ENCODE measurements at regions not wholly inside any gene's neighbourhood (a gene's known extent, or its start where the extent isn't known, plus 50 kb on each side); places are given as distances from the start of the nearest gene placed in this dataset.
A peak's percentile ranks its signal among the peaks of the same experiment; 100 is the strongest.

DNA sequence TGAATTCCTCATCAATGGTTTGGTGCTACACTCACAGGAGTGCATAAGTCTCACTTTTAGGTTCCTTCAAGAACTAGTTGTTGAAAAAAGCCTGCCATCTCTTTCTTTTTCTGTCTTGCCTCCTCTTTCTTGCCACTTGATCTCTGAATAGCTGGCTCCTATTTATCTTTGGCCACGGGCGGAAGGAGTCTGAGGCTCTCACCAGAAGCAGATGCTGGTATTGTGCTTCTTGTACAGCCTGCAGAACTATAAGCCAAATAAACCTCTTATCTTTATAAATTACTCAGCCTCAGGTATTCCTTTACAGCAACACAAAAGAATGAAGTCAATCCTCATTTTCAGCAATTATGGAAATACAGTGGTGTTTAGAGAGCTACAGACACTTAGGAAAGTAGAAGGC is 247.1 kb upstream of the PRR16 start:
- no peak for DNase-seq (ENCODE audit: low read depth)
- TF ChIP-seq, protein P1, sequence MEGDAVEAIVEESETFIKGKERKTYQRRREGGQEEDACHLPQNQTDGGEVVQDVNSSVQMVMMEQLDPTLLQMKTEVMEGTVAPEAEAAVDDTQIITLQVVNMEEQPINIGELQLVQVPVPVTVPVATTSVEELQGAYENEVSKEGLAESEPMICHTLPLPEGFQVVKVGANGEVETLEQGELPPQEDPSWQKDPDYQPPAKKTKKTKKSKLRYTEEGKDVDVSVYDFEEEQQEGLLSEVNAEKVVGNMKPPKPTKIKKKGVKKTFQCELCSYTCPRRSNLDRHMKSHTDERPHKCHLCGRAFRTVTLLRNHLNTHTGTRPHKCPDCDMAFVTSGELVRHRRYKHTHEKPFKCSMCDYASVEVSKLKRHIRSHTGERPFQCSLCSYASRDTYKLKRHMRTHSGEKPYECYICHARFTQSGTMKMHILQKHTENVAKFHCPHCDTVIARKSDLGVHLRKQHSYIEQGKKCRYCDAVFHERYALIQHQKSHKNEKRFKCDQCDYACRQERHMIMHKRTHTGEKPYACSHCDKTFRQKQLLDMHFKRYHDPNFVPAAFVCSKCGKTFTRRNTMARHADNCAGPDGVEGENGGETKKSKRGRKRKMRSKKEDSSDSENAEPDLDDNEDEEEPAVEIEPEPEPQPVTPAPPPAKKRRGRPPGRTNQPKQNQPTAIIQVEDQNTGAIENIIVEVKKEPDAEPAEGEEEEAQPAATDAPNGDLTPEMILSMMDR (IDR thresholded peaks at IDR 0.05; ENCODE audit: low read depth, low read length): no peak
- TF ChIP-seq, protein P2, sequence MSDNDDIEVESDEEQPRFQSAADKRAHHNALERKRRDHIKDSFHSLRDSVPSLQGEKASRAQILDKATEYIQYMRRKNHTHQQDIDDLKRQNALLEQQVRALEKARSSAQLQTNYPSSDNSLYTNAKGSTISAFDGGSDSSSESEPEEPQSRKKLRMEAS (IDR thresholded peaks at IDR 0.05; ENCODE audit: low read depth, low read length): no peak
- TF ChIP-seq MYC (IDR thresholded peaks at IDR 0.05; ENCODE audit: low read depth, low read length) (no peak), POLR2A (IDR thresholded peaks at IDR 0.05; ENCODE audit: extremely low read depth, insufficient read length) (no peak)
- H3K4me3 ChIP-seq (ENCODE audit: low read depth, low read length): no peak overlapping the region

DNA sequence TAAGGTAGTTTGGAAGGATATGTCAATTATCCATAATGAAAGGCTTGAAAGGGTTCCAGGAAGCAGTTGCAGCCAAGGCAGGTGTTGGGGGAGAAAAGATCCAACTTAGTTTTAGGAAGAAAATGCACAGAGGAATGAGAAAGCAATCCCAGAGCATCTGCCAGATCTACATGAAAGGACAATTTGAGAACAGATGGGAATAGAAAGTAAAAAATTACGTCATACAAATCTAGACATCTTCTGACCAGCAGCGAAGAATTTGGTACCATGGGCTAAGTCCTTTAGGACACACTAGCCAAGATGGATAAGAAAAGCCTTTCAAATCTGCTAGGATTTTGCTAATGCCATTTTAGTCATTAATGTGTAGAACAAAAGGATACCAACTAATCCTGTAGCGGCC is 244.1 kb upstream of the PRR16 start:
- H3K4me3 ChIP-seq (ENCODE audit: low read depth, low read length): no peak overlapping the region
- no peak for DNase-seq (ENCODE audit: low read depth)
- TF ChIP-seq, protein P1 (IDR thresholded peaks at IDR 0.05; ENCODE audit: low read depth, low read length): no peak
- TF ChIP-seq, protein P2 (IDR thresholded peaks at IDR 0.05; ENCODE audit: low read depth, low read length): no peak
- TF ChIP-seq POLR2A (IDR thresholded peaks at IDR 0.05; ENCODE audit: extremely low read depth, insufficient read length) (no peak), MYC (IDR thresholded peaks at IDR 0.05; ENCODE audit: low read depth, low read length) (no peak)

DNA sequence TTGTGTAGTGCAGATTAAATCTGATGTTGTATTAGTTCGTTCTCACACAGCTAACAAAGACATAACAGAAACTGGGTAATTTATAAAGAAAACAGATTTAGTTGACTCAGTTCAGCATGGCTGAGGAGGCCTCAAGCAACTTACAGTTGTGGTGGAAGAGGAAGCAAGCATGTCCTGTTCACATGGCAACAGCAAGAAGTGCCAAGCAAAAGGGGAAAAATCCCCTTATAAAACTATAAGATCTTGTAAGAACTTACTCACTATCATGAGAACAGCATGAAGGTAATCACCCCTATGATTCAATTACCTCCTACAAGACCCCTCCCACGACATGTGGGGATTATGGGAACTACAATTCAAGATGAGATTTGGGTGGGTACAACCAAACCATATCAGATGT is 238.6 kb upstream of the PRR16 start:
- DNase-seq (ENCODE audit: low read depth): no peak

DNA sequence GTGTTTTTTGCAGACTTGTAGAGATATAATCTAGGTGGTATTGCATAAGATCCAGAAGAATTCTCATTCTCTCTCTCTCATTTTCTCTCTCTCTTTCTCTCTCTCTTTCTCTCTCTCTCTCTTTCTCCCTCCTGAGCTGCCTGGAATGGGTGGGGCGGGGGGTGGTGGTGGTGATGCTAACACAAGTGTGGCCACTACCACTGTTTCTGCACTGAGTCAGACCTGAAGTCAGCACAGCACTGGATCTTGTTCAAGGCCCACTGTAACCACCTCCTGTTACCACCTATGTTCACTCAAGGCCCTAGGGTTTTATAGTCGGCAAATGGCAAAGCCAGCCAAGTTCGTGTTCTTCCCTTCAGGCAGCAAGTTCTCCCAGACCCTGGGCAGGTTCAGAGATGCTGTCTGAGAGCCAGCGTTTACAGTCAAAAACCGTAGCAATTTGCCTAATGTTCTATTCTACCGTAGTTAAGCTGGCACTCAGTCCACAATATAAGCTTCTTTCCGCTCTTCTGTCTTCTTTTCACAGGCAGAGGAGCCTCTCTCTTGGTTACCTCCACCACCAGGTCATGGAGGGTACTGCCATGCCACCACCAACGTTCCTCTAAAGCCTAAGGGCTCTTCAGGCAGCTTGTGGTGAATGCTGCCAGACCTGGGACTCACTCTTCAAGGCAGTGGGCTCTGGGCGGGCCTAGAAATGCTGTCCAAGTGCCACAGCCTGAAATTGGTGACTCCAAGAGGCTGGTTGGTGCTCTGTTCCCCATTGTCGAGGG is 235.7 kb upstream of the PRR16 start:
- peak; percentile 4 for DNase-seq (ENCODE audit: low read depth)
- TF ChIP-seq POLR2A (IDR thresholded peaks at IDR 0.05; ENCODE audit: extremely low read depth, insufficient read length) (no peak), MYC (IDR thresholded peaks at IDR 0.05; ENCODE audit: low read depth, low read length) (no peak)
- TF ChIP-seq, protein P1 (IDR thresholded peaks at IDR 0.05; ENCODE audit: low read depth, low read length): no peak
- TF ChIP-seq, protein P2 (IDR thresholded peaks at IDR 0.05; ENCODE audit: low read depth, low read length): no peak
- no peak overlapping the region for H3K4me3 ChIP-seq (ENCODE audit: low read depth, low read length)

More for the DNA sequence above, 238.6 kb upstream of the PRR16 start:
- TF ChIP-seq MYC (IDR thresholded peaks at IDR 0.05; ENCODE audit: low read depth, low read length) (no peak), POLR2A (IDR thresholded peaks at IDR 0.05; ENCODE audit: extremely low read depth, insufficient read length) (no peak)
- TF ChIP-seq, protein P2 (IDR thresholded peaks at IDR 0.05; ENCODE audit: low read depth, low read length): no peak
- TF ChIP-seq, protein P1 (IDR thresholded peaks at IDR 0.05; ENCODE audit: low read depth, low read length): no peak
- H3K4me3 ChIP-seq (ENCODE audit: low read depth, low read length): no peak overlapping the region

DNA sequence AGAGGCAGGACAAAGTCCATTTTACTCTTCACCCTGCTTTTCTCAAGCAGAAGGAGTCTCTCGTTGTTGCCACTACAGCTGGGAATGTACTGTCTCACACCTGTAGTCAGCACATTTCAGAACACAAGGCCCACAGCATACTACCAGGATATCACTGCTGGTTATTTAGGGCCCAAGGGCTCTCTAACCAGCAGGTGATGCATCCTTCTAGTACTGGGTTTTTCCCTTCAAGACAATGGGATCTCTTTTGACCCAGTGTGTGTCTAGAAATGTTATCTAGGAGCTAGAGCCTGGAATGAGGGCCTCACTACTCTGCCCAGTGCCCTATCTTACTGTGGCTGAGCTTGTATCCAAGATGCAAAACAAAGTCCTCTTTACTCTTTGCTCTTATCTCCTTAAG is 235.1 kb upstream of the PRR16 start:
- TF ChIP-seq POLR2A (IDR thresholded peaks at IDR 0.05; ENCODE audit: extremely low read depth, insufficient read length) (no peak), MYC (IDR thresholded peaks at IDR 0.05; ENCODE audit: low read depth, low read length) (no peak)
- TF ChIP-seq, protein P1 (IDR thresholded peaks at IDR 0.05; ENCODE audit: low read depth, low read length): no peak
- H3K4me3 ChIP-seq (ENCODE audit: low read depth, low read length): no peak overlapping the region
- DNase-seq (ENCODE audit: low read depth): no peak

Measured in NB4 (cell line).